CD4-positive, alpha-beta T cell treated with Interleukin-12 subunit alpha and Interleukin-12 subunit beta, for 1 hour (primary cell): ENCODE measurements at regions not wholly inside any gene's neighbourhood (a gene's known extent, or its start where the extent isn't known, plus 50 kb on each side); places are given as distances from the start of the nearest gene placed in this dataset.

Experiments used
- DNase-seq: peaks from one replicate; pipeline ENCODE4 v3.0.0-alpha.2; 2020

- DNase-seq, result no peak
These were observed 373.6 kb downstream of the PBX1 start for GRCh38 chr1:164932580-164932979.

- no peak for DNase-seq
These were observed 371.8 kb downstream of the PBX1 start for GRCh38 chr1:164930833-164931232.

GRCh38 chr1:164930241-164930640, 371.3 kb downstream of the PBX1 start:
- DNase-seq, result no peak

- no peak for DNase-seq
These were observed 369.3 kb downstream of the PBX1 start for GRCh38 chr1:164928232-164928812.

- DNase-seq, result no peak
These were observed 367.1 kb downstream of the PBX1 start for GRCh38 chr1:164926107-164926506.

- no peak for DNase-seq
These were observed 363.6 kb downstream of the PBX1 start for GRCh38 chr1:164922585-164922984.

GRCh38 chr1:164921493-164921892, 362.5 kb downstream of the PBX1 start:
- no peak for DNase-seq

- DNase-seq, result no peak
These were observed 359.2 kb downstream of the PBX1 start for GRCh38 chr1:164918140-164918539.

GRCh38 chr1:164914208-164914607, 355.2 kb downstream of the PBX1 start:
- no peak for DNase-seq

GRCh38 chr1:164912290-164912689, 353.3 kb downstream of the PBX1 start:
- DNase-seq, result no peak

- no peak for DNase-seq
These were observed 351.7 kb downstream of the PBX1 start for GRCh38 chr1:164910671-164911070.

GRCh38 chr1:164907666-164908065, 348.7 kb downstream of the PBX1 start:
- DNase-seq, result no peak

GRCh38 chr1:164905869-164906268, 346.9 kb downstream of the PBX1 start:
- no peak for DNase-seq

GRCh38 chr1:164902491-164902890, 343.5 kb downstream of the PBX1 start:
- no peak for DNase-seq
